ENCODE measurements at regions not wholly inside any gene's neighbourhood (a gene's known extent, or its start where the extent isn't known, plus 50 kb on each side); places are given as distances from the start of the nearest gene placed in this dataset.

- TF ChIP-seq SUZ12 (IDR thresholded peaks at IDR 0.05; ENCODE audit: extremely low read depth, insufficient read depth, insufficient read length), result no peak
- H3K4me3 ChIP-seq (ENCODE audit: insufficient read length, low read depth), result no peak overlapping the region
Measured at GRCh38 chr16:6494716-6495115, 837.9 kb upstream of the RBFOX1 start.

DNA sequence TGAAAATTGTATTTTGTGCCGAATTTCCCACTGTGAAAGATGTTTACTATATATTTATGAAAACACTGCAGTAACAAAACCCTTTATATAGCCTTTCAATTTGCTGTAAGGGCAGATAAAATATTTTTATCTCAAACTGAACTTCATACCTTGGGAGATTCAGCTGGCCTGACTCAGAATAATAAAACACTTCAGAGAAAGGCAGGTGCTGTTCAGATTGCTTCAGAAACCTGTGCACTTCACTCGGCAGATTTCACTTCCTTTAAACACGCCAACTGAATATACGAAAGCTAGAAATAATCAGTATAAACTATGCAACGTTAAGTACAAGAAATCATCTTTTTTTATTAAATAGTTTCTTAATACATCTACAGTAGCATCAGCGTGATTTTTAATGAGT lies 839.1 kb upstream of the RBFOX1 start:
- H3K9ac ChIP-seq (ENCODE audit: insufficient read length, low read depth), result no peak overlapping the region
- no peaks in the 10 kb centered on the region for H3K9me3 ChIP-seq (ENCODE audit: insufficient read depth, low read length)
- TF ChIP-seq ZNF274 (IDR thresholded peaks at IDR 0.05; ENCODE audit: low read depth, low read length) (no peak), YY1 (IDR thresholded peaks at IDR 0.05; ENCODE audit: insufficient read depth, insufficient read length) (no peak), SUZ12 (IDR thresholded peaks at IDR 0.05; ENCODE audit: extremely low read depth, insufficient read depth, insufficient read length) (no peak)
- H3K4me1 ChIP-seq (ENCODE audit: insufficient read depth, insufficient read length), result no peaks in the 10 kb centered on the region
- no peaks in the 10 kb centered on the region for H3K27me3 ChIP-seq (ENCODE audit: insufficient read depth, insufficient read length)
- no peak for DNase-seq (ENCODE audit: low read depth, low spot score)
- no peaks in the 10 kb centered on the region for H3K36me3 ChIP-seq (ENCODE audit: insufficient read depth, insufficient read length, low read length)
- H3K4me3 ChIP-seq (ENCODE audit: insufficient read length, low read depth), result no peak overlapping the region

More at GRCh38 chr16:6494716-6495115, 837.9 kb upstream of the RBFOX1 start:
- no peak for DNase-seq (ENCODE audit: low read depth, low spot score)
- Histone ChIP-seq H3K36me3 (ENCODE audit: insufficient read depth, insufficient read length, low read length) (no peaks in the 10 kb centered on the region), H3K4me1 (ENCODE audit: insufficient read depth, insufficient read length) (no peaks in the 10 kb centered on the region), H3K9ac (ENCODE audit: insufficient read length, low read depth) (no peak overlapping the region), H3K27me3 (ENCODE audit: insufficient read depth, insufficient read length) (no peaks in the 10 kb centered on the region), H3K9me3 (ENCODE audit: insufficient read depth, low read length) (no peaks in the 10 kb centered on the region)

DNA sequence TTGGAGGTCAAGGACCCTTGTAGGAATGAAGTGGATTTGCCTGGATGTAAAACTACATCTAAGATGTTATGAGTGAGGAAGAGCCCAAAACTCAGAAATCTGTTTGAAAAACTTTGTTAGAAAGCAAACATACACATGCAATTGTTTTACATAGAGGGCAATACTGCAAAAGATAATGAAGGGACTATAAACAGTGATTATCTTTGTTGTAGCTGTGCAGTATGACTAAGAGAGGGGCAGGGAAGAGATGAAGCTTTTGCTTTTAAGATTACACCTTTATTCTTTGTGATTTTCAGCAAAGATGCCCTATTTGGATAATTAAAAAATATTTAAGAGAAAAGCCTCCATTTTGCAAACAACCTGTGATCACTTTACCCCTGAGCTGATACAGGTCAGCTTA lies 839.9 kb upstream of the RBFOX1 start:
- Histone ChIP-seq H3K27me3 (ENCODE audit: insufficient read depth, insufficient read length) (no peaks in the 10 kb centered on the region), H3K9me3 (ENCODE audit: insufficient read depth, low read length) (no peaks in the 10 kb centered on the region), H3K36me3 (ENCODE audit: insufficient read depth, insufficient read length, low read length) (no peaks in the 10 kb centered on the region), H3K4me3 (ENCODE audit: insufficient read length, low read depth) (no peak overlapping the region), H3K9ac (ENCODE audit: insufficient read length, low read depth) (no peak overlapping the region), H3K4me1 (ENCODE audit: insufficient read depth, insufficient read length) (no peaks in the 10 kb centered on the region)
- DNase-seq (ENCODE audit: low read depth, low spot score), result no peak
- TF ChIP-seq SUZ12 (IDR thresholded peaks at IDR 0.05; ENCODE audit: extremely low read depth, insufficient read depth, insufficient read length) (no peak), YY1 (IDR thresholded peaks at IDR 0.05; ENCODE audit: insufficient read depth, insufficient read length) (no peak), ZNF274 (IDR thresholded peaks at IDR 0.05; ENCODE audit: low read depth, low read length) (no peak)

DNA sequence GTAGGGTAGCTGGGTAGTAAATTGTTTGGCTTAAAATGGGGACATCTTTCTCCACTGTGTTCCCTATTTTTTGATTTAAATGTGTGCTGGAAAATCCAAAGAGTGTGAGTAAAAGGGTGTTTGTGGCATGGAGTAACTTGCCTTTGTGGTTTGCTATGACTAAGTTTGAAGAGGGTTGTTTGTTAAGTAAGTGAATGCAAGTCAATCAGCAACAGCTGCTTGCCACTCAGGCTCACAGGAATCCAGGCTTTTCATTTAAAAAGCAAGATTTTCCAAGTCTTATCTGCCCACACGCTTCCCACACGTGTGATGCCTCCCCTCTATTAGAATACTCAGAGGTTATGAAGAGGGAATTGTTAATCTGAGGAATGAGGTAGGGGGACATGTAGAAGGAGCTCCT lies 847.7 kb upstream of the RBFOX1 start:
- no peaks in the 10 kb centered on the region for H3K9me3 ChIP-seq (ENCODE audit: insufficient read depth, low read length)
- H3K4me3 ChIP-seq (ENCODE audit: insufficient read length, low read depth), result no peak overlapping the region
- H3K9ac ChIP-seq (ENCODE audit: insufficient read length, low read depth), result no peak overlapping the region
- DNase-seq (ENCODE audit: low read depth, low spot score), result no peak
- TF ChIP-seq YY1 (IDR thresholded peaks at IDR 0.05; ENCODE audit: insufficient read depth, insufficient read length), result no peak
- TF ChIP-seq ZNF274 (IDR thresholded peaks at IDR 0.05; ENCODE audit: low read depth, low read length), result no peak
- TF ChIP-seq SUZ12 (IDR thresholded peaks at IDR 0.05; ENCODE audit: extremely low read depth, insufficient read depth, insufficient read length), result no peak
- H3K27me3 ChIP-seq (ENCODE audit: insufficient read depth, insufficient read length), result peaks cover 38% of the 10 kb centered on the region
- no peaks in the 10 kb centered on the region for H3K4me1 ChIP-seq (ENCODE audit: insufficient read depth, insufficient read length)
- no peaks in the 10 kb centered on the region for H3K36me3 ChIP-seq (ENCODE audit: insufficient read depth, insufficient read length, low read length)

DNA sequence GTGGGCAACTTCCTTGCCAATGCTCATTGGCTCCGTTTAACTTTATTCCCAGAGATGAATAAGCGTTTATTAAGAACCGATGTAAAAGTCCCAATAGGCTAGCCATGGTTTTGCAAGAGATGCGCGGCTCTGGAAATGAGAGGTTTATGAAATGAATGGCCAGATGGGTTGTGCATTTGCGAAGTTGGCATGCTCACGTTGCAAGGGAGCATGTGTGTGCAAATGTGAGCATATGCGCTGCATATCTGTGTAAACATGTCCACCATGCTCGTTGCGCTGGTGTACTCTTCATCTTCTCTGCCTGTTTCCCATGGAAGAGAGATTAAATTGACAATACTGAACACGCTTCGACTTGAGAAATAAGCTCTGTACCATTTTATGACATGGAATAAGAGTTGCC lies 848.6 kb upstream of the RBFOX1 start:
- Histone ChIP-seq H3K4me3 (ENCODE audit: insufficient read length, low read depth) (peak overlapping the region; percentile 50), H3K36me3 (ENCODE audit: insufficient read depth, insufficient read length, low read length) (no peaks in the 10 kb centered on the region), H3K4me1 (ENCODE audit: insufficient read depth, insufficient read length) (no peaks in the 10 kb centered on the region), H3K27me3 (ENCODE audit: insufficient read depth, insufficient read length) (peaks cover 38% of the 10 kb centered on the region), H3K9ac (ENCODE audit: insufficient read length, low read depth) (peak overlapping the region; percentile 61), H3K9me3 (ENCODE audit: insufficient read depth, low read length) (no peaks in the 10 kb centered on the region)
- DNase-seq (ENCODE audit: low read depth, low spot score), result no peak
- TF ChIP-seq ZNF274 (IDR thresholded peaks at IDR 0.05; ENCODE audit: low read depth, low read length) (no peak), SUZ12 (IDR thresholded peaks at IDR 0.05; ENCODE audit: extremely low read depth, insufficient read depth, insufficient read length) (no peak), YY1 (IDR thresholded peaks at IDR 0.05; ENCODE audit: insufficient read depth, insufficient read length) (no peak)

- no peaks in the 10 kb centered on the region for H3K4me1 ChIP-seq (ENCODE audit: insufficient read depth, insufficient read length)
- H3K4me3 ChIP-seq (ENCODE audit: insufficient read length, low read depth), result peak overlapping the region; percentile 50
- peak; percentile 33 for DNase-seq (ENCODE audit: low read depth, low spot score)
- H3K9me3 ChIP-seq (ENCODE audit: insufficient read depth, low read length), result no peaks in the 10 kb centered on the region
- peak overlapping the region; percentile 61 for H3K9ac ChIP-seq (ENCODE audit: insufficient read length, low read depth)
- TF ChIP-seq ZNF274 (IDR thresholded peaks at IDR 0.05; ENCODE audit: low read depth, low read length) (no peak), YY1 (IDR thresholded peaks at IDR 0.05; ENCODE audit: insufficient read depth, insufficient read length) (no peak), SUZ12 (IDR thresholded peaks at IDR 0.05; ENCODE audit: extremely low read depth, insufficient read depth, insufficient read length) (no peak)
- no peaks in the 10 kb centered on the region for H3K36me3 ChIP-seq (ENCODE audit: insufficient read depth, insufficient read length, low read length)
- peaks cover 38% of the 10 kb centered on the region for H3K27me3 ChIP-seq (ENCODE audit: insufficient read depth, insufficient read length)
Measured at GRCh38 chr16:6483469-6484033, 849.1 kb upstream of the RBFOX1 start.

DNA sequence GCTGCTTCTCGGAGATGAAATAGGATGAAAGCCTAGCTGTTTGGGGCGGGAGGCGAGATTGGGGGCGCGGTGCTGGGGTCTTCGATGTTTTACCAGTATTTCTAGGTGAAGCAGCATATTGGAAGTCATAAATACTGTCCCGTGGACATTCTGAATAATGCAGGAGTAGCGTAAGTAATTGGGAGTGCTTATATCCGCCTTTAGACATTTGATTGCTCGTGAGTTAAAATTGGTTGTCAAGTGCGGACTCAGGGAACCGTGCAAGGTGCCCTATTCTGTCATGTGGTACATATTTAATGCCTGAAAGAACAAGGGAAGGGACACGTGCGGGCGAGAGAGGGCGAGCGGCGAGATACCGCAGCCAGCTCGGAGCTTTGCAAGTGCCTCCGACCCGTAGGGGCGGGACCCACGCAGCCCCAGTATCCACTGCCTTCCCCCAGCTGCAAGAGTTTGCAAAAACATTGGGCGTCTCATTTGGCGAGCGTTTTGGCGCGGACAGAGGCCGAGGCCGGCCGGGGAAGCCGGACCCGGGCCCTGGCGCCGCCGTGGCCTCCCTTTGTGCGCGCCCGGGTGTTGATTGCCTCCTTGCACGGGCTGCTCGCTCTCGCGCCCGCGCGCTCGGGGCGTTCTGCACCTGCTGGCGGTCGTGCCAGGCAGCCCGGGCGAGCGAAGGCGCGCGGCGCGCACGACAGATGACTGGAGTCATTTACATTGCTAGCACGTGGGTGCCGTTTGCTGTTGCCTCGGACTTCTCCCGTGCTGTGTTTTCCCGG lies 849.8 kb upstream of the RBFOX1 start:
- TF ChIP-seq SUZ12 (IDR thresholded peaks at IDR 0.05; ENCODE audit: extremely low read depth, insufficient read depth, insufficient read length), result no peak
- no peak for TF ChIP-seq YY1 (IDR thresholded peaks at IDR 0.05; ENCODE audit: insufficient read depth, insufficient read length)
- TF ChIP-seq ZNF274 (IDR thresholded peaks at IDR 0.05; ENCODE audit: low read depth, low read length), result no peak
- no peak for DNase-seq (ENCODE audit: low read depth, low spot score)
- H3K36me3 ChIP-seq (ENCODE audit: insufficient read depth, insufficient read length, low read length), result no peaks in the 10 kb centered on the region
- peak overlapping the region; percentile 61 for H3K9ac ChIP-seq (ENCODE audit: insufficient read length, low read depth)
- H3K9me3 ChIP-seq (ENCODE audit: insufficient read depth, low read length), result no peaks in the 10 kb centered on the region
- peaks cover 38% of the 10 kb centered on the region for H3K27me3 ChIP-seq (ENCODE audit: insufficient read depth, insufficient read length)
- H3K4me1 ChIP-seq (ENCODE audit: insufficient read depth, insufficient read length), result no peaks in the 10 kb centered on the region
- peak overlapping the region; percentile 48 for H3K4me3 ChIP-seq (ENCODE audit: insufficient read length, low read depth)
